K562 (cell line): ENCODE measurements at regions not wholly inside any gene's neighbourhood (a gene's known extent, or its start where the extent isn't known, plus 50 kb on each side); places are given as distances from the start of the nearest gene placed in this dataset.

Source experiments
- ATAC-seq: fragments of 200-7000 bp; cut with Tn5 transposase; 3 replicates; pipeline ENCODE4 v1.9.1; 2020; ENCODE audit warnings: moderate library complexity
- BruUV-seq: library from RNA; stranded (reverse); fragments of 400-500 nt; replicated peaks from 2 replicates; lab custom pipeline; 2021; lab: Mats Ljungman, UMichigan
- CTCF ChIA-PET: fragments of 300-600 bp; formaldehyde crosslinking; extraction: SDS; loops from one replicate; lab custom pipeline; 2021; ENCODE audit warnings: low intra/inter-chr PET ratio; lab: Yijun Ruan, JAX
- POLR2A ChIA-PET: fragments of 300-600, 350-650 bp; sonication (Branson Sonifier 250); formaldehyde crosslinking; extraction: SDS; loops from one replicate; lab custom pipeline; 2021; ENCODE audit warnings: antibody characterized with exemption, inconsistent platforms; lab: Yijun Ruan, JAX
- DNase-seq, 4 experiments: peaks; one replicate each; pipeline versions ENCODE4 v3.0.0 to v3.0.0-alpha.2; 2011 to 2018; ENCODE audit warnings: low spot score in 3 of 4, mixed read lengths in 3 of 4; ENCODE audit errors: extremely low read depth in 1 of 4
- FAIRE-seq: peaks from 2 replicates; lab custom pipeline; 2011; peaks lifted over from hg19 to GRCh38; lab: Jason Lieb, UNC
- H2AFZ ChIP-seq: 2 replicates; pipeline ENCODE4 v1.6.0; 2011; ENCODE audit warnings: low read depth, low read length, control low read depth, inconsistent platforms
- H3K27ac ChIP-seq: fragments of 200-600 bp; 3 replicates; pipeline ENCODE4 v1.8.0; 2011; ENCODE audit warnings: low read depth, mild to moderate bottlenecking, control low read depth, inconsistent platforms, low read length, moderate library complexity, mixed read lengths; ENCODE audit errors: extremely low read depth
- H3K27me3 ChIP-seq, 2 experiments: fragments of 300-600 bp in 1 of 2; 2 replicates in 1 of 2; 3 replicates in 1 of 2; pipeline versions ENCODE4 v1.6.0 to v1.8.0; 2011; ENCODE audit warnings: inconsistent platforms in 2 of 2, low read length in 2 of 2, mild to moderate bottlenecking in 1 of 2, mixed read lengths in 1 of 2, moderate library complexity in 1 of 2; ENCODE audit not compliant: control insufficient read depth in 2 of 2, insufficient read depth in 2 of 2
- H3K36me3 ChIP-seq: fragments of 300-600 bp; 3 replicates; pipeline ENCODE4 v1.8.0; 2011; ENCODE audit warnings: mild to moderate bottlenecking, low read length, inconsistent platforms; ENCODE audit not compliant: control insufficient read depth, insufficient read depth
- H3K4me1 ChIP-seq, 2 experiments: fragments of 200-600 bp in 1 of 2; replicated peaks in 1 of 2; 2 replicates in 1 of 2; 3 replicates in 1 of 2; pipeline versions ENCODE4 v1.5.1 to v1.8.0; 2011; ENCODE audit warnings: inconsistent platforms in 2 of 2, low read length in 2 of 2, mild to moderate bottlenecking in 1 of 2, mixed read lengths in 1 of 2, moderate library complexity in 1 of 2; ENCODE audit not compliant: control insufficient read depth in 2 of 2, insufficient read depth in 2 of 2
- H3K4me2 ChIP-seq: 2 replicates; pipeline ENCODE4 v1.6.1; 2011; ENCODE audit warnings: low read length, control low read depth, inconsistent platforms, mixed read lengths; ENCODE audit not compliant: insufficient read depth
- H3K4me3 ChIP-seq: fragments of 200-600 bp; sonication (generic), shearing (Covaris generic); 2 replicates; pipeline ENCODE4 v1.5.1; 2016; ENCODE audit warnings: control low read depth, inconsistent platforms
- H3K79me2 ChIP-seq: fragments of 200-600 bp; 3 replicates; pipeline ENCODE4 v1.8.0; 2011; ENCODE audit warnings: low read length, inconsistent platforms; ENCODE audit not compliant: control insufficient read depth, insufficient read depth
- H3K9ac ChIP-seq, 2 experiments: 2 replicates each; pipeline versions ENCODE4 v1.6.0 to v1.6.1; 2011; ENCODE audit warnings: low read depth in 2 of 2, low read length in 2 of 2, control low read depth in 1 of 2, inconsistent platforms in 1 of 2, mild to moderate bottlenecking in 1 of 2, mixed read lengths in 1 of 2; ENCODE audit not compliant: insufficient read depth in 1 of 2
- H3K9me1 ChIP-seq: one replicate; pipeline ENCODE4 v1.6.0; 2011; ENCODE audit warnings: inconsistent platforms, mild to moderate bottlenecking, low read length, moderate library complexity; ENCODE audit not compliant: control insufficient read depth, insufficient read depth
- H3K9me3 ChIP-seq: replicated peaks from 2 replicates; pipeline ENCODE4 v1.5.1; 2011; ENCODE audit warnings: low read depth, low read length, inconsistent platforms; ENCODE audit not compliant: control insufficient read depth, insufficient read depth
- H4K20me1 ChIP-seq: replicated peaks from 2 replicates; pipeline ENCODE4 v1.6.1; 2011; ENCODE audit warnings: low read length, inconsistent platforms, mixed read lengths; ENCODE audit not compliant: control insufficient read depth, insufficient read depth
- BHLHE40 ChIP-seq: IDR thresholded peaks from 2 replicates; pipeline ENCODE4 v1.6.1; 2011; ENCODE audit warnings: low read length, improper control_type of control experiment
- CTBP1 ChIP-seq: fragments of 450-650 bp; IDR thresholded peaks from 2 replicates; pipeline ENCODE4 v1.6.1; 2016; ENCODE audit warnings: borderline replicate concordance
- JUND ChIP-seq, 2 experiments: IDR thresholded peaks; 2 replicates in 1 of 2; 3 replicates in 1 of 2; pipeline ENCODE4 v1.6.1; 2011; ENCODE audit warnings: borderline replicate concordance in 2 of 2, low read depth in 2 of 2, low read length in 2 of 2, improper control_type of control experiment in 1 of 2, missing biosample characterization in 1 of 2, missing genetic modification characterization in 1 of 2, missing genetic modification reagents in 1 of 2
- KLF1 ChIP-seq: fragments of 450-650 bp; IDR thresholded peaks from 2 replicates; pipeline ENCODE4 v1.6.1; 2016; ENCODE audit warnings: missing genetic modification characterization, missing compliant biosample characterization
- RB1 ChIP-seq: fragments of 450-650 bp; IDR thresholded peaks from 2 replicates; pipeline ENCODE4 v1.6.1; 2017; ENCODE audit warnings: low read depth, mild to moderate bottlenecking
- SIN3B ChIP-seq: fragments of 450-650 bp; IDR thresholded peaks from 2 replicates; pipeline ENCODE4 v1.6.1; 2017; ENCODE audit warnings: low read depth, mild to moderate bottlenecking, moderate library complexity
- SUPT5H ChIP-seq: fragments of 450-650 bp; IDR thresholded peaks from 2 replicates; pipeline ENCODE4 v1.6.1; 2016
- TAF7 ChIP-seq: fragments of 450-650 bp; IDR thresholded peaks from 2 replicates; pipeline ENCODE4 v1.6.1; 2016; ENCODE audit warnings: missing genetic modification characterization, missing compliant biosample characterization
- ZBTB17 ChIP-seq: fragments of 450-650 bp; formaldehyde crosslinking; IDR thresholded peaks from 2 replicates; pipeline ENCODE4 v1.4.0; 2020; ENCODE audit warnings: mild to moderate bottlenecking
- ZNF79 ChIP-seq: fragments of 250-450 bp; sonication (Bioruptor Pico); IDR thresholded peaks from 2 replicates; pipeline ENCODE4 v1.4.0; 2020; ENCODE audit warnings: low read depth, mild to moderate bottlenecking, moderate library complexity
- WGBS: fragments of 100-300 bp; shearing (Covaris generic); methylation state at CpG from one replicate; pipeline ENCODE4 v1.1.6; 2016; ENCODE audit warnings: low coverage, mixed read lengths; ENCODE audit not compliant: insufficient coverage; ENCODE audit errors: missing lambda C conversion rate; 5-methylcytosine and 5-hydroxymethylcytosine counted together
- in situ Hi-C: fragments of 300-500 bp; cut with MboI; formaldehyde crosslinking; loops from 4 replicates; pipeline ENCODE4 v1.15.0; 2018; ENCODE audit warnings: inconsistent platforms, mixed read lengths
- intact Hi-C: fragments of 100-400 bp; cut with micrococcal nuclease; formaldehyde crosslinking; loops from 2 replicates; pipeline ENCODE4 v1.14.2; 2022
- TF ChIP-seq, protein P1 (sequence below): fragments of 450-650 bp; IDR thresholded peaks from 2 replicates; pipeline ENCODE4 v1.6.1; 2017; ENCODE audit warnings: antibody characterized with exemption, mild to moderate bottlenecking
- TF ChIP-seq, protein P2 (sequence below), 2 experiments: fragments of 200-800 bp in 1 of 2; sonication (Bioruptor generic) in 1 of 2; sonication (generic) in 1 of 2; formaldehyde crosslinking in 1 of 2; IDR thresholded peaks in 1 of 2; conservative IDR thresholded peaks in 1 of 2; 2 replicates each; pipeline versions ENCODE4 v1.5.0 to v1.6.1; 2016 to 2020; ENCODE audit warnings: missing compliant biosample characterization in 1 of 2, missing genetic modification characterization in 1 of 2, missing genetic modification reagents in 1 of 2
- TF ChIP-seq, protein P3 (sequence below): fragments of 250-450 bp; sonication (Bioruptor Pico); IDR thresholded peaks from 2 replicates; pipeline ENCODE4 v1.5.0; 2022; ENCODE audit warnings: mild to moderate bottlenecking
- TF ChIP-seq, protein P4 (sequence below): sonication (generic); formaldehyde crosslinking; IDR thresholded peaks from 2 replicates; pipeline ENCODE4 v1.8.1; 2023; ENCODE audit warnings: mild to moderate bottlenecking, missing genetic modification reagents

DNA sequence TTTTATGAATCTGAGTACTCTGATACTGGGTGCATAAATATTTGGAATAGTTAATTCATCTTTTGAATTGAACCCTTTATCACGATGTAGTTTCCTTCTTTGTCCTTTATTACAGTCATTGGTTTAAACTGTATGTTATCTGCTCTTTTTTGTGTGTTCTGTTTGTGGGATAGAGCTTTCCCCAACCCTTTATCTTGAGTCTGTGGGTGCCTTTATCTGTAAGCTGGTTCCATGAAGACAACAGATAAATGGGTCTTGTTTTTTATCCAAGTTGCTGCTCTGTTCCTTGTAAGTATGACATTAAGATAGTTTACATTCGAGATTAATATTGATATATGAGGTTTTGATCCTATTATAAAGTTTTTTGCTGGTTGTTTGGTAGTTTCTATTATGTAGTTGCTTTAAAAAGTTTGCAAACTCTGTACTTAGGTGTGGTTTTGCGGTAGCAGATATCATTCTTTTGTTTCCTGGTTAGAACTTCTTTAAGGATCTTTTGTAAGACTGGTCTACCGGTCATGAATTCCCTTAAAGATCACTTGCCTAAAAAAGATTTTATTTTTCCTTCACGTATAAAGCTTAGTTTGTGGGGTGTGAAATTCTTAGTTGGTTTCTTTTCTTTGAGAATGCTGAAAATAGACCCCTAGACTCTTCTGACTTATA, 1451.3 kb upstream of the SLC39A10 start:
- Histone ChIP-seq H3K4me3 (no peak overlapping the region), H3K79me2 (no peaks in the 10 kb centered on the region), H3K36me3 (no peaks in the 10 kb centered on the region), H2AFZ (no peak overlapping the region), H3K9me3 (no peaks in the 10 kb centered on the region), H3K4me1 (no peaks in the 10 kb centered on the region), H3K27me3 (no peaks in the 10 kb centered on the region), H4K20me1 (no peaks in the 10 kb centered on the region), H3K9ac (no peak overlapping the region), H3K27ac (no peak overlapping the region), H3K9me1 (no peaks in the 10 kb centered on the region), H3K4me2 (no peak overlapping the region)
- no TSS peak for BruUV-seq
- FAIRE-seq (no peak), ATAC-seq (no peak), DNase-seq (no peak)
- in situ Hi-C loops: no loop called here
- WGBS: 0% methylated on average over 5 of the region's 5 CpGs
- ChIA-PET POLR2A (no interaction called here), CTCF (no interaction called here)
- intact Hi-C loops: no loop called here
- TF ChIP-seq, protein P1, sequence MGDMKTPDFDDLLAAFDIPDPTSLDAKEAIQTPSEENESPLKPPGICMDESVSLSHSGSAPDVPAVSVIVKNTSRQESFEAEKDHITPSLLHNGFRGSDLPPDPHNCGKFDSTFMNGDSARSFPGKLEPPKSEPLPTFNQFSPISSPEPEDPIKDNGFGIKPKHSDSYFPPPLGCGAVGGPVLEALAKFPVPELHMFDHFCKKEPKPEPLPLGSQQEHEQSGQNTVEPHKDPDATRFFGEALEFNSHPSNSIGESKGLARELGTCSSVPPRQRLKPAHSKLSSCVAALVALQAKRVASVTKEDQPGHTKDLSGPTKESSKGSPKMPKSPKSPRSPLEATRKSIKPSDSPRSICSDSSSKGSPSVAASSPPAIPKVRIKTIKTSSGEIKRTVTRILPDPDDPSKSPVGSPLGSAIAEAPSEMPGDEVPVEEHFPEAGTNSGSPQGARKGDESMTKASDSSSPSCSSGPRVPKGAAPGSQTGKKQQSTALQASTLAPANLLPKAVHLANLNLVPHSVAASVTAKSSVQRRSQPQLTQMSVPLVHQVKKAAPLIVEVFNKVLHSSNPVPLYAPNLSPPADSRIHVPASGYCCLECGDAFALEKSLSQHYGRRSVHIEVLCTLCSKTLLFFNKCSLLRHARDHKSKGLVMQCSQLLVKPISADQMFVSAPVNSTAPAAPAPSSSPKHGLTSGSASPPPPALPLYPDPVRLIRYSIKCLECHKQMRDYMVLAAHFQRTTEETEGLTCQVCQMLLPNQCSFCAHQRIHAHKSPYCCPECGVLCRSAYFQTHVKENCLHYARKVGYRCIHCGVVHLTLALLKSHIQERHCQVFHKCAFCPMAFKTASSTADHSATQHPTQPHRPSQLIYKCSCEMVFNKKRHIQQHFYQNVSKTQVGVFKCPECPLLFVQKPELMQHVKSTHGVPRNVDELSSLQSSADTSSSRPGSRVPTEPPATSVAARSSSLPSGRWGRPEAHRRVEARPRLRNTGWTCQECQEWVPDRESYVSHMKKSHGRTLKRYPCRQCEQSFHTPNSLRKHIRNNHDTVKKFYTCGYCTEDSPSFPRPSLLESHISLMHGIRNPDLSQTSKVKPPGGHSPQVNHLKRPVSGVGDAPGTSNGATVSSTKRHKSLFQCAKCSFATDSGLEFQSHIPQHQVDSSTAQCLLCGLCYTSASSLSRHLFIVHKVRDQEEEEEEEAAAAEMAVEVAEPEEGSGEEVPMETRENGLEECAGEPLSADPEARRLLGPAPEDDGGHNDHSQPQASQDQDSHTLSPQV: no peak
- no peak for TF ChIP-seq RB1
- no peak for TF ChIP-seq SIN3B
- TF ChIP-seq CTBP1: no peak
- no peak for TF ChIP-seq TAF7 (tag)
- TF ChIP-seq ZNF79 (CRISPR knock-in tag): no peak
- TF ChIP-seq, protein P2, sequence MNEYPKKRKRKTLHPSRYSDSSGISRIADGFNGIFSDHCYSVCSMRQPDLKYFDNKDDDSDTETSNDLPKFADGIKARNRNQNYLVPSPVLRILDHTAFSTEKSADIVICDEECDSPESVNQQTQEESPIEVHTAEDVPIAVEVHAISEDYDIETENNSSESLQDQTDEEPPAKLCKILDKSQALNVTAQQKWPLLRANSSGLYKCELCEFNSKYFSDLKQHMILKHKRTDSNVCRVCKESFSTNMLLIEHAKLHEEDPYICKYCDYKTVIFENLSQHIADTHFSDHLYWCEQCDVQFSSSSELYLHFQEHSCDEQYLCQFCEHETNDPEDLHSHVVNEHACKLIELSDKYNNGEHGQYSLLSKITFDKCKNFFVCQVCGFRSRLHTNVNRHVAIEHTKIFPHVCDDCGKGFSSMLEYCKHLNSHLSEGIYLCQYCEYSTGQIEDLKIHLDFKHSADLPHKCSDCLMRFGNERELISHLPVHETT (CRISPR knock-in tag; conservative IDR thresholded peaks at IDR 0.05 in 1 of 2, IDR thresholded peaks at IDR 0.05 in 1 of 2): no peak
- no peak for TF ChIP-seq BHLHE40
- TF ChIP-seq SUPT5H: no peak
- TF ChIP-seq, protein P3, sequence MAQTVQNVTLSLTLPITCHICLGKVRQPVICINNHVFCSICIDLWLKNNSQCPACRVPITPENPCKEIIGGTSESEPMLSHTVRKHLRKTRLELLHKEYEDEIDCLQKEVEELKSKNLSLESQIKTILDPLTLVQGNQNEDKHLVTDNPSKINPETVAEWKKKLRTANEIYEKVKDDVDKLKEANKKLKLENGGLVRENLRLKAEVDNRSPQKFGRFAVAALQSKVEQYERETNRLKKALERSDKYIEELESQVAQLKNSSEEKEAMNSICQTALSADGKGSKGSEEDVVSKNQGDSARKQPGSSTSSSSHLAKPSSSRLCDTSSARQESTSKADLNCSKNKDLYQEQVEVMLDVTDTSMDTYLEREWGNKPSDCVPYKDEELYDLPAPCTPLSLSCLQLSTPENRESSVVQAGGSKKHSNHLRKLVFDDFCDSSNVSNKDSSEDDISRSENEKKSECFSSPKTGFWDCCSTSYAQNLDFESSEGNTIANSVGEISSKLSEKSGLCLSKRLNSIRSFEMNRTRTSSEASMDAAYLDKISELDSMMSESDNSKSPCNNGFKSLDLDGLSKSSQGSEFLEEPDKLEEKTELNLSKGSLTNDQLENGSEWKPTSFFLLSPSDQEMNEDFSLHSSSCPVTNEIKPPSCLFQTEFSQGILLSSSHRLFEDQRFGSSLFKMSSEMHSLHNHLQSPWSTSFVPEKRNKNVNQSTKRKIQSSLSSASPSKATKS (CRISPR knock-in tag): no peak
- TF ChIP-seq JUND (IDR thresholded peaks at IDR 0.05; ENCODE audit: borderline replicate concordance, low read depth, low read length): no peak
- TF ChIP-seq JUND (tag; IDR thresholded peaks at IDR 0.05; ENCODE audit: borderline replicate concordance, low read depth, low read length): no peak
- TF ChIP-seq ZBTB17: no peak
- no peak for TF ChIP-seq KLF1 (tag)
- TF ChIP-seq, protein P4, sequence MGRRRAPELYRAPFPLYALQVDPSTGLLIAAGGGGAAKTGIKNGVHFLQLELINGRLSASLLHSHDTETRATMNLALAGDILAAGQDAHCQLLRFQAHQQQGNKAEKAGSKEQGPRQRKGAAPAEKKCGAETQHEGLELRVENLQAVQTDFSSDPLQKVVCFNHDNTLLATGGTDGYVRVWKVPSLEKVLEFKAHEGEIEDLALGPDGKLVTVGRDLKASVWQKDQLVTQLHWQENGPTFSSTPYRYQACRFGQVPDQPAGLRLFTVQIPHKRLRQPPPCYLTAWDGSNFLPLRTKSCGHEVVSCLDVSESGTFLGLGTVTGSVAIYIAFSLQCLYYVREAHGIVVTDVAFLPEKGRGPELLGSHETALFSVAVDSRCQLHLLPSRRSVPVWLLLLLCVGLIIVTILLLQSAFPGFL (CRISPR knock-in tag): no peak
